GM19452 (cell line): ENCODE measurements at regions not wholly inside any gene's neighbourhood (a gene's known extent, or its start where the extent isn't known, plus 50 kb on each side); places are given as distances from the start of the nearest gene placed in this dataset.

ENCODE experiments used
- ATAC-seq: cut with Tn5 transposase; IDR thresholded peaks from one replicate; pipeline ENCODE4 v1.9.1; 2021; ENCODE audit not compliant: unreplicated experiment

GRCh38 chr4:57632564-57632963 lies 522.4 kb upstream of the IGFBP7 start:
- no peak for ATAC-seq

- no peak for ATAC-seq
Measured at GRCh38 chr4:57631147-57631546, 521.0 kb upstream of the IGFBP7 start.

- ATAC-seq, result no peak
Measured at GRCh38 chr4:57628004-57628403, 517.8 kb upstream of the IGFBP7 start.

DNA sequence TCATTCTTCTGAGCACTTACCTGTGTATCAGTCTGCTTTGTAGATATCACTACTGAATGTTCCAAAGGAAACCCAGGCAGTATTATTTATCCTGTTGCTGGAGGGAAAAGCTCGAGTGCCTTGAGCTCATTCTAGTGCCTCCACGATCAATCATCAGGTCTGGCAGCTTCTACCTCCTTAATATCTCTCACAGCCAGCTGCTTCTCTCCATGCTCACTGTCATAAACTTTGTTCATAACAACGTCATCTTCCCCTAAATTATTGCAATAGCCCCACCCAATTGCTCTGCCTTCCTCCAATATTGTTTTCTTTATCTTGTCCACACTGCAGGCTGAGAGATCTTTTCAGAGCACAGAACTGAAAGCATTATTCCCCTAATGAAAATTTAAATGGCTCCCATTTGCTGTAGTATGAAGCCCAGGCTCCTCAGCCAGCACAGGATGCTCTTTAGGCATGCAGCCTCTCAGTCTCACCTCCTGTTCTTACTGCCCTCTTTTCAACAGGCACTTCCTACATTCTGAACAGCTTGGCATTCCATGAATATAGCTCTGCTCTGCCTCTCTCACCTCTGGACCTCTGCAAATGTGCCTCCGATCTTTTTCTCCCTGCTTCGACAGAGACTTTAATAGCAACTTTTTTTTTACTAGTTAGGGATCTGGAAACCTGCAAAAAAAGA lies 504.2 kb upstream of the IGFBP7 start:
- ATAC-seq, result no peak

DNA sequence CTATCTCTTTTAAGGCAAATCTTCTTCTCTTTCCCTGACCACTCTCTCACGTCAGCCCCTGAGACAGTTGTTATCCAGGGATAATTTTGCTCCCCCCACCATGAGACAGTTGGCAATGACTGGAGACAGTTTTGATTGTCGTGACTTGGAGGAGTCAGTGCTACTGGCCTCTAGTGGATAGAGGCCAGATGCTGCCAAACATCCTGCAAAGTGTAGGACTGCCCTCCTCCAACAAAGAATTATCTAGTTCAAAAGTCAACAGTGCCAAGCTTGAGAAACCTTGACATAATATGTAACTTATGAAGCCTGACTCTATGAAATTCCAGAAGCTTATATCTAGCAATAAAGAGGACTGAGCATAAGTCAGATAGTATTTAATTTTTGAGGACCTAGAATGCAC lies 502.1 kb upstream of the IGFBP7 start:
- ATAC-seq, result no peak

- no peak for ATAC-seq
Measured at GRCh38 chr4:57607566-57608180, 497.5 kb upstream of the IGFBP7 start.

DNA sequence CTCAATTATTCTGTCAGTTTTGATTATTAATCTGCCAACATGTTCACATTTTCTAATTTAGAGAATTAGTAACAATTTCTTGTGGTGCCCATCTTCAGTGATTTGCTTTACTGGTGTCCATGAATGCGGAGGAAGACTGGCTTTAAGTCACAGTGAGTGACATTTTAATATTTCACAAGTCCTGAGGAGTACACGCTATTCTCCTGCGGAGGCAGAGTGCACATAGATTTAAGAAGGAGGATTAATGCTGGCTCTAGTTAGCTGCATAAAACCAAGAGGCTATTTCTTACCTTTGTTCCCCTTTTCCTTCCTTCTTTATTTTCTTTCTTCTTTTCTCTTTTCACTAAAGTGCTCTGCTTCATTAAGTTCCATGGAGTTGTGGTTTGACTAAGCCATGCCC lies 495.2 kb upstream of the IGFBP7 start:
- no peak for ATAC-seq

DNA sequence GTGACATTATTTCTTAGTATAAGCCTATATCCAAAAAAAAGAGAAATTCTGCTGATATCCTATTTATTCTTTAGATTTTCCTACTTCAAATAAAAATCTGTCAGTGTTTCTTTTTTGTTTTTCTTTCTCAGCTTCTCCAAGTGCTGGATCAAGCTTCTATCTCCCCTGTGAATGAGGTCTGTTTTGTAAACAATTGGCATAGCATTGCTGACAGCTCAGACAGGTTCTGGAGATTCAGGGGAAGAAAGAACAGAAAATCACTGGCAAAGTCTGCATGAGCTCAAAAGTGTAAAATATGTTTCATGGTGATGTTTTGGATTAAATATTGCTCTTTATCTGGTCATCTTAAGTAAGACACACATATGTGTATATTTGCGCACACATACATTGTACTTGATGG lies 492.0 kb upstream of the IGFBP7 start:
- ATAC-seq, result no peak

DNA sequence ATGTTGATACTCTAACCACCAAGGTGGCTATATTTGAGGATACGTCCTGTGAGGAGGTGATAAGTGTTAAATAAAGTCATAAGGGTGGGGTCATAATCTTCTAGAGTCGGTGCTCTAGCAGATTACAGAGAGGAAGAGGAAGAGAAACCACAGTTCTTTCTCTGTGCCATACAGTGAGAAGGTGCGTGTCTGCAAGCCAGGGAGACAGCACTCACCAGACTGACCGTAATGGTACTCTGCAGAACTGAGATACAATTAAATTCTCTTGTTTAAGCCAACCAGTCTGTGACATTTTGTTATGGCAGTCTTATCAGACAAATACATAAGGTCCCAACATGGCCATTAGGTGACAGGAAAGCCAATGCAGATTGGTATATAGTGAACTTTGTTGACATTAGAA lies 480.9 kb upstream of the IGFBP7 start:
- no peak for ATAC-seq

GRCh38 chr4:57588557-57588956 lies 478.4 kb upstream of the IGFBP7 start:
- ATAC-seq, result no peak

DNA sequence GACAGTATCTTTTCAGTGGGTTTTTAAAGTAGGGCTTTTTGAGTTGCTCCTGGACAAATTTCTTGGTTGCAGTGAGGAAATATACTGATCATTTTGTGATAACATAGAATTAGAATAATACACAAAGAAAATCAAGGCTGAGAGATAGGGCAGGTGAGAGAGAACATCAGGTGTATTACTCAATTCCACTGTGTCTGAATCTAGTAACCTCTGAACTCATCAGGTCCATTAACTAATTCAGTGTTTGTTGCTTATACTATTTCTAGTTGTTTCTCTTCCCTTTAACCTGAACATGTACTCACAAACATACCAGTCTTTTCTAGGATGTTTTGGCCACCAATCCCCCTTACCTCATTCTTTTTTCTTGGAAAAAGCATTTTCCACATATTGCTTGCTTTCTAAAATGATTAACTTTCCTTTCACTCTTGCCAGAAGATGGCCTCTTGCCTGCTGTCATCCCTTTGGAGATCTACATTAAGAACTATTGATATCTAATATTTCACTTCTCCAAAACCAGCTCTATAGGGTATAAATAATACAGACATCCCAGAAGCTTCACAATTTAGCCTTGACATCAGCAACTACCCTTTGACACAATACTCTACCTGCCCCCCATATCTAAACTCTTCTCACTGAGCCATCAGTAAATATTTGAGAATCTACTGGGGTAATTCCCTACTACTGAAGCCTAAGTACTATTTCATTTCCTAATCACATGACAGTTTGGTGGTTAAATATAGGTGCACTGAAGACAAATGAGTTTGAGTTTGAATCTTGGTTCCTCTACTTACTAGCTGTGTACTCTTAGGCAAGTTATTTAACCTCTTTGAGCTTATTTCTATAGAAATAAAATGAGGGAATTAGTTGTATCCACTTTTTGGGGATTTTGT lies 470.8 kb upstream of the IGFBP7 start:
- no peak for ATAC-seq

GRCh38 chr4:57575426-57575825 lies 465.2 kb upstream of the IGFBP7 start:
- ATAC-seq, result no peak

- no peak for ATAC-seq
Measured at GRCh38 chr4:57554556-57555092, 444.4 kb upstream of the IGFBP7 start.

GRCh38 chr4:57553728-57554127 lies 443.5 kb upstream of the IGFBP7 start:
- ATAC-seq, result no peak

DNA sequence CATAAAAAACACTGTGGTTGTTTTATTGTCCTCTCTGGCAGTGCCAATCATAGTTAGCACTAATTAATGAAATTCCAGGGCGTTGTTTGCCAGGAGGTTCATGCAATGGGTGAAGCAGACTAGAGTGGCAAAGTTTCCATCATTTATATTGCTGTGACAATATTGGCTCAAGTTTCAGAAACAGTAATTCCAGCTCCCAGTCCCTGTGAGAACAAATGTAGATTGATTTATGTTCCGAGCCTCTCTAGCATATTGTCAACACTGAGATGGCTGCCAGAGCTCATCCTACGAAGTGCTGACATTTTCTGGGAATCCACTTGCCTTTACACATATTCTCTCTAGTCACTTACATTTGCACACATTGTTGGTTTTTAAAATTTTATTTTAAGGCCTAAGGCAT lies 440.0 kb upstream of the IGFBP7 start:
- no peak for ATAC-seq

DNA sequence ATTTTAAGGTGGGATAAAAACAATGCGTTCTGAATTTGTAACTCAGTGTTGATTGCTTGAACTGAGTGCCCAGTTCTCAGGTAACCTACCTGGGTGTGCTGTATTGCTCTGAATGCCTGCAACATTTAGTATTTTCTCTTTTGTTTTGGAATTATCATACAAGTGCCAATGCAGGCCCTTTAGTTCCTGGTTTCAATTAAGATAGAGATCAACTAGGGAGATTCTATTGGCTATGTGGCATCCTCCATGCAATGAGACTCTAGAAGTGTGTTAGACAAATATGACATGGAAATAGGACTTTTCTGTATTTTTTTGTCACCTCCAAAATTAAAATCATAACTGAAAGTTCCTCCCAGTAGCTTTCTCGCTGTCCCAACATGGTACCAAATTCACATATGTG lies 438.7 kb upstream of the IGFBP7 start:
- ATAC-seq, result no peak

DNA sequence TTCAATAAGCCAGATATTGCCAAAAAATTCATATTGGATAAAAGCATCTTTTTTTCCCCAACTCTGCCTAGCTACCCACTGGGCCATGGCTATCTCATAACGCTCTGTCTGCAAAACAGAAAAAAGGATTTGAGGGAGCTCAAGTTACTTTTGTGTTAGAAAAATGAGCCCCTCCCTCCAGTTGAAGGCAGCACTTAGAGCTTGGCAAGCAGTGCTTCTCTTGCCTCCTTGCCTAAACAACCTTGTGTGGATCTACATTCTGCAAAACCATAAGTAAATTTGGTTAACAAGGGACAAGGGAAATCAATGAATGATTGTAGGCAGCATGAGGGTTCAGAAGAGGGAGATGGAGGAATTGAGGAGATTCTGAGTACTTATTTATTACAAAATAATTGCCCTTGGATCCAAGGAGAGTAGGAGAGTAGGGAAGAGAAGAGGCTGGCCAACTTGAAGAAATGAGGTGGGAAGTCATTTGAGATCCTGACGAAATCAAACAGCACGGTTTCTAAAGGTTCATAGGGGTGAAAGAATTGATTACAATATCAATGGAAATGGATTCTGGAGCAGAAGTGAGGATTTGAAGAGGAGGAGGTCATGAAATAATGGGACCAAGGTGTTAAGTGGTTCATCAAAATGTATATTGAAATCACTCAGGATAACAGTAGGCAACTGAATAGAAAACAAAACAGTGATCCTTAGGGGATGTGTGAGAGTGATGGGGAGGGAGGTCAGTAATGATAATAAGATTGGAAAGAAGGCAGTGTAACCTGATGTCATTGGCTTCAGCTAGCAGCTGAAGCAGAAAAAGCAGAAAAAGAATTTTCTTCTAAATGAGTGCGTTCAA lies 434.8 kb upstream of the IGFBP7 start:
- no peak for ATAC-seq

DNA sequence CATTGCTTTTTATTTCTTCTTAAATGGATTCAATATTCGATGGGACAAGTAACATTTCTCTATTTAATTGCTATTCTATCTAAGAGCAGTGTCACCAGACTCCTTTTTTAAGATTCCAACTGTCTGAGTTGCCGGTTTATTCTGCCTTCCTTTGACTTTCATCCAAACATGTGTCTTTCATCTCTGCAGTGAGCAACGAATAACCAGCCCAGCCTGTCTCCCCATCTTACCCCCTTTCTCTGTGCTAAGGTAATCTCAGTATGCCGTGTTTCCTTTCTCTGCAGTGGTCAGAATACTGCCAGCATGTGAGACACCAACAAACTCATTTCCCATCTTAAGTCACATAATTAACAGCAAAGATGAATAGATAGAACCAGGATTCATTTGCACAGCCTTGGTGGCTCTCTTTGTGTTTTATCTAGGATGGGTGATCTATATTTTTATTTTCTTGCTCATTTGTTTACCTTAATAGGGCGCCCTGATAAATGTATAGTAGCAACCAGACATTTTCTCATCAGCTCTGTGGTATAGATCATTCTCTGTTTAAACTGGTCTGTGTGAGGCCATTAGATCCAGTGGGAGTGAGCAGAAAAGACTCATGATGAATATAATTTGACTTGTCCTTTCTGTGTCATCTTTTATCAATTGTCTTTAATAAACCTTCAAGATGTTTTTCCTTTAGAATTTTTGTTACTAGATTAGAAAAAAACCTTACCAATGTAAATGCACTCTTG lies 394.8 kb upstream of the IGFBP7 start:
- ATAC-seq, result no peak

GRCh38 chr4:57504139-57504538 lies 394.0 kb upstream of the IGFBP7 start:
- no peak for ATAC-seq

DNA sequence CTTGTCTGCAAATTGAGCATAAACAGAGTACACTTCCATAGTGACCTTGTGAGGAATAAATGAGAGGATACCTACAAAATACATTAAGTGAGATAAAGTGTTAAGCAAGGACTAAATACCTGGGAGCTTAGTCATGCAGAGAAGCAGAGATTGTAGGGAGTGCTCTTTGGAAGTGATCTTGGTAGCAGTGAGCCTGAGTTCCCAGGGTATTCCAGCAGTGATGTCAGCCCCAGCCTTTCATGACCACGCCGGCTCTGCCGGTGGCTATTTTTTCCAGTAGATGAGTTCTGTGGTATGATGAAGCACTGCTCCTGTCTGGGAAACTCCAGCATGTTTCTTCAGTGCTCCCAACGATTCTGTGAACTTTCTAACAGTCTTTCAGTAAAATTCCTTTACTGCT lies 391.5 kb upstream of the IGFBP7 start:
- no peak for ATAC-seq
